ENCODE measurements at regions not wholly inside any gene's neighbourhood (a gene's known extent, or its start where the extent isn't known, plus 50 kb on each side); places are given as distances from the start of the nearest gene placed in this dataset.

- TF ChIP-seq POLR2A (IDR thresholded peaks at IDR 0.05; ENCODE audit: low read length), result no peak
- TF ChIP-seq GATA1 (IDR thresholded peaks at IDR 0.05; ENCODE audit: low read depth, low read length), result no peak
Measured at GRCh38 chr13:89458456-89458855, 1787.3 kb downstream of the SLITRK5 start.

All from erythroblast (primary cell).